CD4-positive, alpha-beta T cell (primary cell): ENCODE measurements at regions not wholly inside any gene's neighbourhood (a gene's known extent, or its start where the extent isn't known, plus 50 kb on each side); places are given as distances from the start of the nearest gene placed in this dataset.

Source experiments
- ATAC-seq: fragments of 200-7000 bp; cut with Tn5 transposase; one replicate; pipeline ENCODE4 v1.10.0; 2022; ENCODE audit warnings: mild to moderate bottlenecking; ENCODE audit not compliant: poor library complexity
- CTCF ChIA-PET: fragments of 350-600 bp; sonication (Branson Sonifier 250); formaldehyde crosslinking; loops from one replicate; lab custom pipeline; 2021; ENCODE audit warnings: antibody characterized with exemption, inconsistent platforms; lab: Charles Lee
- POLR2A ChIA-PET: fragments of 350-600 bp; sonication (Branson Sonifier 250); formaldehyde crosslinking; loops from one replicate; lab custom pipeline; 2021; ENCODE audit warnings: antibody characterized with exemption, inconsistent platforms; lab: Charles Lee
- DNase-seq, 14 experiments: peaks; one replicate each; pipeline ENCODE4 v3.0.0-alpha.2; 2013 to 2020; ENCODE audit warnings: mixed read lengths in 2 of 14
- H3K27ac ChIP-seq, 2 donors: one replicate each; pipeline versions ENCODE4 v1.5.1 to v1.7.0; 2013; ENCODE audit warnings: low read length in 2 of 2, low read depth in 1 of 2, mild to moderate bottlenecking in 1 of 2
- H3K27me3 ChIP-seq, 2 experiments: 1 replicate in 1 of 2; 2 replicates in 1 of 2; pipeline versions ENCODE4 v1.6.1 to v1.7.0; 2013; ENCODE audit warnings: low read length in 2 of 2, control low read depth in 1 of 2, mild to moderate bottlenecking in 1 of 2, moderate library complexity in 1 of 2; ENCODE audit not compliant: insufficient read depth in 2 of 2, control insufficient read depth in 1 of 2
- H3K36me3 ChIP-seq: one replicate; pipeline ENCODE4 v1.6.1; 2013; ENCODE audit warnings: low read length, control low read depth; ENCODE audit not compliant: insufficient read depth
- H3K4me1 ChIP-seq: one replicate; pipeline ENCODE4 v1.6.1; 2013; ENCODE audit warnings: low read length, control low read depth; ENCODE audit not compliant: insufficient read depth
- H3K4me3 ChIP-seq: one replicate; pipeline ENCODE4 v1.5.1; 2013; ENCODE audit warnings: mild to moderate bottlenecking, low read length, moderate library complexity
- H3K9me3 ChIP-seq, 2 experiments: 1 replicate in 1 of 2; 2 replicates in 1 of 2; pipeline versions ENCODE4 v1.6.1 to v1.7.0; 2013; ENCODE audit warnings: low read length in 2 of 2, mild to moderate bottlenecking in 2 of 2, control low read depth in 1 of 2, moderate library complexity in 1 of 2; ENCODE audit not compliant: control insufficient read depth in 1 of 2, insufficient read depth in 1 of 2
- H3K27ac Mint-ChIP-seq: one replicate; pipeline ENCODE4 v1.8.0; 2020; ENCODE audit warnings: mixed read lengths
- H3K27me3 Mint-ChIP-seq: one replicate; pipeline ENCODE4 v1.8.0; 2021; ENCODE audit warnings: mixed read lengths
- H3K36me3 Mint-ChIP-seq: one replicate; pipeline ENCODE4 v1.8.0; 2021; ENCODE audit warnings: low read depth, mixed read lengths
- H3K4me1 Mint-ChIP-seq: one replicate; pipeline ENCODE4 v1.8.0; 2021; ENCODE audit warnings: low read depth, mixed read lengths
- H3K4me3 Mint-ChIP-seq: one replicate; pipeline ENCODE4 v1.8.0; 2020; ENCODE audit warnings: mild to moderate bottlenecking, mixed read lengths
- H3K9me3 Mint-ChIP-seq: one replicate; pipeline ENCODE4 v1.8.0; 2020; ENCODE audit warnings: mixed read lengths
- CTCF ChIP-seq: fragments of 200-600 bp; IDR thresholded peaks from one replicate; pipeline ENCODE4 v1.8.0; 2022; ENCODE audit warnings: antibody characterized with exemption, mild to moderate bottlenecking
- intact Hi-C, 2 experiments: fragments of 100-400 bp; cut with DNase I in 1 of 2; cut with micrococcal nuclease in 1 of 2; formaldehyde crosslinking; loops; one replicate each; pipeline versions ENCODE4 v1.15.1 to v1.9.0; 2023 to 2025; cut with DNase I, micrococcal nuclease

DNA sequence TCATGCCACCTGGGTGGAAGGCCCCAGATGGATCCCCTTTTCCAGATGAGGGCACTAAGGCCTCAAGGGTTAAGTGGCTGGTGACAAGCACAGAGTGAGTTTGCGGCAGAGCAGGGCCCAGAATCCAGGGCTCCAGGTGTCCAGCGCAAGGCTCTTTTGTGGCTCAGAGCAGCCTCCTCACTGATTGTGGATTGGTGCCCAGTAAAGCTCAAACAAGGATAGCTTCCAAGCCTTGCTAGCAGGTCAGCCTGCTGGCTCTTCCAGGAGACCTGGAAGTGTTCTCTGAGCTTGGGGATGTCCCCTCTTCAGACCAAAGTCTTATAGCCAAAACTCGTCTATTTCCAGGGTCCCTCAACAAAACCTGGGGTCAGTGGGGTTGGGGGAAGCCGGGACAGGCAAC lies 167.6 kb upstream of the SYT13 start:
- Mint-ChIP-seq H3K27me3 (peaks cover 19% of the 10 kb centered on the region), H3K9me3 (no peaks in the 10 kb centered on the region), H3K4me3 (no peak overlapping the region), H3K4me1 (no peaks in the 10 kb centered on the region), H3K27ac (no peak overlapping the region), H3K36me3 (no peaks in the 10 kb centered on the region)
- CTCF ChIA-PET = no interaction called here
- Histone ChIP-seq H3K27ac (no peak overlapping the region), H3K4me3 (no peak overlapping the region), H3K9me3 (no peaks in the 10 kb centered on the region), H3K36me3 (no peaks in the 10 kb centered on the region), H3K27me3 (no peaks in the 10 kb centered on the region), H3K4me1 (no peaks in the 10 kb centered on the region)
- intact Hi-C loops = no loop called here
- TF ChIP-seq CTCF = no peak
- no peak for DNase-seq
- no peak for ATAC-seq
- POLR2A ChIA-PET = no interaction called here

GRCh38 chr11:45451766-45452440 lies 165.8 kb upstream of the SYT13 start:
- Mint-ChIP-seq H3K4me3 (no peak overlapping the region), H3K4me1 (no peaks in the 10 kb centered on the region), H3K27me3 (peaks cover 10% of the 10 kb centered on the region), H3K9me3 (no peaks in the 10 kb centered on the region), H3K27ac (no peak overlapping the region), H3K36me3 (no peaks in the 10 kb centered on the region)
- intact Hi-C loops = no loop called here
- DNase-seq (no peak), ATAC-seq (no peak)
- Histone ChIP-seq H3K4me3 (no peak overlapping the region), H3K4me1 (no peaks in the 10 kb centered on the region), H3K36me3 (no peaks in the 10 kb centered on the region), H3K27me3 (no peaks in the 10 kb centered on the region), H3K27ac (no peak overlapping the region), H3K9me3 (no peaks in the 10 kb centered on the region)
- ChIA-PET POLR2A (no interaction called here), CTCF (no interaction called here)
- TF ChIP-seq CTCF = no peak

DNA sequence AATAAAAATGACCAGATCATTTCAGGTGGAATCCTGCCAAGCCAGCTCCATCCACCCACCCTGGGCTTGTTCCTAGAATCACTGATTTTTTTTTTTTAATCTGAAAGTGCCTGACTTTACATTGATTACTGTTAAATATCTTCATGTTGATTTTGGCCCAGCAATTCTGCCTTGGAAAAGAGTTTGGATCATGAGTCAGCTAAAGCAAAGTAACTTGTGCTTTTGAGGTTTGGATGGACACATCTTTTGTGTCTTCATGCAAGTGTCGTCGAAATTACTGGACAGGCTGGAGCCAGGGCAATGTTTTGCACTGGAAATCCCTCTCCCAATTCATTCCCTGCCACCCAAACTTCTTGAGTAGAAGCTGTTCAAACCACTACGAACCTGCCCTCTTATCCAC lies 164.0 kb upstream of the SYT13 start:
- intact Hi-C loops = no loop called here
- no peaks in the 10 kb centered on the region for H3K4me1 Mint-ChIP-seq
- H3K36me3 Mint-ChIP-seq = no peaks in the 10 kb centered on the region
- ATAC-seq = no peak
- DNase-seq = no peak
- Histone ChIP-seq H3K36me3 (no peaks in the 10 kb centered on the region), H3K9me3 (no peaks in the 10 kb centered on the region), H3K4me1 (no peaks in the 10 kb centered on the region), H3K27me3 (no peaks in the 10 kb centered on the region), H3K4me3 (no peak overlapping the region), H3K27ac (no peak overlapping the region)
- CTCF ChIA-PET = no interaction called here
- peaks cover 10% of the 10 kb centered on the region for H3K27me3 Mint-ChIP-seq
- POLR2A ChIA-PET = no interaction called here
- TF ChIP-seq CTCF = no peak
- no peak overlapping the region for H3K27ac Mint-ChIP-seq
- H3K4me3 Mint-ChIP-seq = no peak overlapping the region
- H3K9me3 Mint-ChIP-seq = no peaks in the 10 kb centered on the region
